ENCODE measurements at regions not wholly inside any gene's neighbourhood (a gene's known extent, or its start where the extent isn't known, plus 50 kb on each side); places are given as distances from the start of the nearest gene placed in this dataset.

GRCh38 chr2:203790134-203790852, 77.3 kb upstream of the CTLA4 start:
- TF ChIP-seq EZH2phosphoT487 (IDR thresholded peaks at IDR 0.05; ENCODE audit: insufficient read depth, low read depth): no peak
- no peak for TF ChIP-seq EZH2 (IDR thresholded peaks at IDR 0.05; ENCODE audit: insufficient read depth, poor library complexity, severe bottlenecking)

Data from GM23248 (cell line).